Ovary (tissue), 7 donors: ENCODE measurements at regions not wholly inside any gene's neighbourhood (a gene's known extent, or its start where the extent isn't known, plus 50 kb on each side); places are given as distances from the start of the nearest gene placed in this dataset.
"Not testable (repeated sequence)": the region's sequence is repeated elsewhere in the genome, so short reads cannot be mapped to it uniquely, and the experiment has no call there.

Experiments used
- DNase-seq, 5 donors: peaks; one replicate each; pipeline ENCODE4 v3.0.0-alpha.2; 2019 to 2020
- H3K27ac ChIP-seq, 2 donors: fragments of 200-600 bp; one replicate each; pipeline versions ENCODE4 v1.5.1 to v1.8.0; 2019 to 2022
- H3K27me3 ChIP-seq: fragments of 200-600 bp; one replicate; pipeline ENCODE4 v1.8.0; 2022
- H3K36me3 ChIP-seq: fragments of 200-600 bp; sonication (generic); one replicate; pipeline ENCODE4 v1.5.1; 2019
- H3K4me1 ChIP-seq: one replicate; pipeline ENCODE4 v1.8.1; 2013; ENCODE audit warnings: mild to moderate bottlenecking, moderate library complexity; ENCODE audit not compliant: insufficient read depth
- H3K4me3 ChIP-seq: fragments of 200-600 bp; sonication (generic); one replicate; pipeline ENCODE4 v1.5.1; 2017
- H3K9me3 ChIP-seq, 2 donors: fragments of 200-600 bp in 1 of 2; sonication (generic) in 1 of 2; one replicate each; pipeline versions ENCODE4 v1.5.1 to v1.8.1; 2013 to 2019; ENCODE audit warnings: mild to moderate bottlenecking in 1 of 2, moderate library complexity in 1 of 2
- EP300 ChIP-seq: sonication (generic); formaldehyde crosslinking; IDR thresholded peaks from one replicate; pipeline ENCODE4 v1.6.1; 2017; ENCODE audit warnings: antibody characterized with exemption
- POLR2A ChIP-seq: fragments of 450-650 bp; IDR thresholded peaks from one replicate; pipeline ENCODE4 v1.6.1; 2017; ENCODE audit warnings: antibody characterized with exemption, mild to moderate bottlenecking, moderate library complexity
- WGBS, 3 donors: extraction: QIAGEN DNeasy Blood & Tissue Kit in 1 of 3; methylation state at CpG; one replicate each; pipeline versions ENCODE4 v1.1.5 to v1.1.7; 2013 to 2017; 5-methylcytosine and 5-hydroxymethylcytosine counted together
- intact Hi-C, 4 donors: fragments of 100-400 bp; cut with DNase I; formaldehyde crosslinking; loops; one replicate each; pipeline versions ENCODE4 v1.11.0 to v1.15.1; 2022 to 2023
- TF ChIP-seq, protein P1 (sequence below), 3 donors: fragments of 450-650 bp in 2 of 3; fragments of 200-600 bp in 1 of 3; IDR thresholded peaks; one replicate each; pipeline versions ENCODE4 v1.5.1 to v1.8.0; 2016 to 2022; ENCODE audit warnings: antibody characterized with exemption in 3 of 3, mild to moderate bottlenecking in 1 of 3
- donor health status: DM: no; HTN: no; CAD: no; lungs with moderate emphysema.
- donor health status: DM: no; HTN: no; CAD: no.
- donor health status: Bipolar disorder and iron deficiency.
- donor health status: DM: no; HTN: no; CAD: no.
- donor health status: DM: yes; HTN: yes; CAD: no.

DNA sequence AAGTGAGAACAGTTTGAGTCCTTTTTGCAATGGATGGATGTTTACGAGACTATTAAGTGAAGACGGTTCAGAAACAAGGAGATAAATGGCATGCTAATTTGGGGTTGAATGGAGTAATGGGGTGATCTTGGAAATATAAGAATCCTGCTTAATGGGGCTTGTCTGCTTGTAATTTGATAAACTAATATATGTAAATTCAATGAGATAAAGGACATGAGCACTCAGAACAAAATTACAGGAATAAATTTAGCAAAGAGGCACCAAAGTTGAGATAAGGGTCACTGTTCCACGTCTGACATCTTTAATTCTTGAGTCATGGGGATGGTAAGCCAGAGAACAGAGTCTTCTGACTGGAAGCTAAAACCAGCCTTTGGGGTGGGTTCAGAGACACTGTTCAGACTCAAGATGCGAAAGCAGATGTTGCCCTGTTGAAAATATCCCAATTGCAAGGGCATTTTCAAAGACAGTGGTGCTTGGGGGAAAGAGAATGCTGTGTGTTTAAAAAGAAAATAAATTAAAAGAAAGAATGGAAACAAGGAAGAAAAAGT lies 67.8 kb upstream of the CHRNB4 start:
- H3K9me3 ChIP-seq = no peaks in the 10 kb centered on the region
- H3K4me1 ChIP-seq = no peaks in the 10 kb centered on the region
- intact Hi-C loops = loop anchor here in 2 of 4 donors (5.0 to 10.0 kb wide), 2 partner anchors 84 to 91 kb away; partner anchors contain the start of gene CHRNA3 (in 1 of the 2)
- WGBS, 3 donors = 61 to 71% (median 70%) methylated on average over 4 of the region's 4 CpGs
- no peak for DNase-seq
- no peaks in the 10 kb centered on the region for H3K27me3 ChIP-seq
- TF ChIP-seq EP300 (no peak), POLR2A (no peak)
- TF ChIP-seq, protein P1, sequence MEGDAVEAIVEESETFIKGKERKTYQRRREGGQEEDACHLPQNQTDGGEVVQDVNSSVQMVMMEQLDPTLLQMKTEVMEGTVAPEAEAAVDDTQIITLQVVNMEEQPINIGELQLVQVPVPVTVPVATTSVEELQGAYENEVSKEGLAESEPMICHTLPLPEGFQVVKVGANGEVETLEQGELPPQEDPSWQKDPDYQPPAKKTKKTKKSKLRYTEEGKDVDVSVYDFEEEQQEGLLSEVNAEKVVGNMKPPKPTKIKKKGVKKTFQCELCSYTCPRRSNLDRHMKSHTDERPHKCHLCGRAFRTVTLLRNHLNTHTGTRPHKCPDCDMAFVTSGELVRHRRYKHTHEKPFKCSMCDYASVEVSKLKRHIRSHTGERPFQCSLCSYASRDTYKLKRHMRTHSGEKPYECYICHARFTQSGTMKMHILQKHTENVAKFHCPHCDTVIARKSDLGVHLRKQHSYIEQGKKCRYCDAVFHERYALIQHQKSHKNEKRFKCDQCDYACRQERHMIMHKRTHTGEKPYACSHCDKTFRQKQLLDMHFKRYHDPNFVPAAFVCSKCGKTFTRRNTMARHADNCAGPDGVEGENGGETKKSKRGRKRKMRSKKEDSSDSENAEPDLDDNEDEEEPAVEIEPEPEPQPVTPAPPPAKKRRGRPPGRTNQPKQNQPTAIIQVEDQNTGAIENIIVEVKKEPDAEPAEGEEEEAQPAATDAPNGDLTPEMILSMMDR (IDR thresholded peaks at IDR 0.05) = no peak
- H3K36me3 ChIP-seq = no peaks in the 10 kb centered on the region
- H3K27ac ChIP-seq = no peak overlapping the region
- no peak overlapping the region for H3K4me3 ChIP-seq

DNA sequence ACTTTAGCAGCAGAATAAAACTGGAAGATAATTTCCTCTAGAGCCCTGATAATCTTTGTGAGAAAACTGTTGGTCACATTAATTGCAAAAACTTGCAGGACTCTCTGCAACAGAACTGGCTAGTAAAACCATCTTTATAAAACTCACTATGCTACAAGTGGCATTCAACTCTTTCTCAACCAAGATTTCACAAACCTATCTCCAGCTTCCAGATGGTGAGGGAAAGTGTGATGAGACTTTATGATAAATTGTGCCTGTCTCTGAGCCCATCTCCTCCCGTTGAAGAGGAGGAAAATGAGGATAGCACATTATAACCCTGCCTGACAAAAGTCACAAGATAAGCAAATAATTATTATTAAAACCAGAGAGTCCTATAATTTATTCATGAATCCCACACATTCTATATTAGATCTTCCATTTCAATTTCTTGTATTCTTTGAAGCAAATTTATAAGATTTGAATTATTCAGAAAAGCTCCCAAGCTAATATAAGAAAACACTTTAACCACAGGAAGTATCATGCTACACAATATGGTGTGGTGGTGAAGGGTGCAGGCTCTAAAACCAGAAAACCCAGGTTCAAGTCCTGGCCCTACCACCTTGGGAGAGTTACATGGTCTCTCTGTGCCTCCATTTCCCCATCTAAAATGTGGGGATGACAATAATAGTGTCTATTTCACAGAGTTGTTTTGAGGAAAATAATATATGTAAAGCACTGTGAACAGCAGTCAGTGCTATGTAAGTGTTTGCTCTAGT lies 65.6 kb upstream of the CHRNB4 start:
- not testable (repeated sequence) for H3K4me3 ChIP-seq, H3K27ac ChIP-seq, H3K36me3 ChIP-seq, DNase-seq, H3K9me3 ChIP-seq, H3K27me3 ChIP-seq, H3K4me1 ChIP-seq
- intact Hi-C loops = loop anchor here in 2 of 4 donors (5.0 to 10.0 kb wide), 2 partner anchors 82 to 89 kb away; partner anchors contain the start of gene CHRNA3 (in 1 of the 2)
- 16 to 25% (median 19%) methylated on average over 1 of the region's 1 CpG for WGBS, 3 donors

DNA sequence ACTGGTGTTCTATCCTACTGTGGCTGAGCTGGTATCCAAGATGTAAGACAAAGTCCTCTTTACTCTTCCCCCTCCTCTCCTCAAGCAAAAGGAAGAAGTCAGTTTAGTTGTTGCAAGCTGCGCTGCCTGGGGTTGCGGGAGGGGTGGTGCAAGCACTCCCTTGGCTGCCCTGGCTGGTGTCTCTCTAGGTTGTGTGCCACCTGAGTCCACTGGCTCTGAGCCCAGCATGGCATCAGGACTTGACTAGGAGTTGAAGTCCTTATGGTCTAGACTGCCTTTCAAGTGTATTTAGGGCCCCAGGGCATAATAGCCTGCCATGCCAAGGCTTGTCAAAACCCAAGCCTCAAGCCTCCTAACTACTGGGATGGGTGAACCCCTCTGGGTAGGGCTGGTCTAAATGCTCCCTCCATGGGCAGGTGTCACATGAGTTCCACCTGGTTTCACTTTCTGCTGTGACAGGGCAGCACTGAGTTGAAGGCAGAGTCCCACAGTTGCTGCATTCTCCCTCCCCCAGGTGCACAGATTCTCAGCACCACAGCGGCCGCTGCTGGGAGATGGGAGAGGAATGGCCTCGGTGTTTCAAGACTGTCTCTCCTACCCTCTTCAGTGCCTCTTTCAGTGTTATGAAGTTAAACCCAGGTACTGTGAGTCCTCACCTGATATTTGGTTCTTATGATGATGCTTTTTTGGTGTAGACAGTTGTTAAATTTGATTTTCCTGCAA lies 62.5 kb upstream of the CHRNB4 start:
- H3K36me3 ChIP-seq, H3K27ac ChIP-seq, DNase-seq, H3K4me3 ChIP-seq, H3K4me1 ChIP-seq, H3K27me3 ChIP-seq, H3K9me3 ChIP-seq: not testable (repeated sequence)
- WGBS, 3 donors = 92 to 94% (median 93%) methylated on average over 5 of the region's 5 CpGs
- intact Hi-C loops = loop anchor here in 2 of 4 donors (5.0 to 10.0 kb wide), 2 partner anchors 76 to 79 kb away; partner anchors contain the start of gene CHRNA3 (in 1 of the 2)

DNA sequence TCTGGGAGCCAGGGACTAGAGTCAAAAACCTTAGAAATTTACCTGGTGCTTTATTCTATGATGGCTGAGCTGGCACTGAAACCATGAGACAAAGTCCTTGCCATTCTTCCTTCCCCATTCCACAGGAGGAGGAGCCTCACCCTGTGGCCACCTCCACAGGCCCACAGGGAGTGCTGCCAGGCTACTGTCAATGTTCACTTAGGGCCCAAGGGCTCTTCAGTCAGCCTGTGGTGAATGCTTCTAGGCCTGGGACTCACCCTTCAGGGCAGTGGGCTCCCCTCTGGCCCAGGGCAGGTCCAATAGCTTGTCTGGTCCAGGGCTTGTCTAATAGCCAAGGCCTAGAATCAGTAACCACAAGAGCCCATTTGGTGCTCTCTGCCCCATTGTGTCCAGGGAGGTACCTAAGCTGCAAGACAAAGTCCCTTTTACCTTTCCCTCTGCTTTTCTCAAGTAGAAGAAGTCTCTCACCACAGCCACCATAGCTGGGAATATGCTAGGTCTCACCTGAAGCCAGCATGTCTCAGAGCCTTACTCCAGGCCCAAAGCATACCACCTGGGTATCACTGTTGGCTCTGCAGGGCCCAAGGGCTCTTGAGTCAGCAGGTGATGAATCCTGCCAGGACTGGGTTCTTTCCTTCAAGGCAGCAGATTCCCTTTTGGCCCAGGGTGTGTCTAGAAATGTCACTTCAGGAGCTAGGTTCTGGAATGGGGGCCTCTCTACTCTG lies 61.8 kb upstream of the CHRNB4 start:
- no peaks in the 10 kb centered on the region for H3K9me3 ChIP-seq
- TF ChIP-seq, protein P1 (IDR thresholded peaks at IDR 0.05) = no peak
- TF ChIP-seq EP300 = no peak
- no peaks in the 10 kb centered on the region for H3K4me1 ChIP-seq
- no peak for DNase-seq
- no peak overlapping the region for H3K27ac ChIP-seq
- H3K27me3 ChIP-seq = no peaks in the 10 kb centered on the region
- no peak overlapping the region for H3K4me3 ChIP-seq
- intact Hi-C loops = loop anchor here in 2 of 4 donors (5.0 to 10.0 kb wide), 2 partner anchors 75 to 78 kb away; partner anchors contain the start of gene CHRNA3 (in 1 of the 2)
- H3K36me3 ChIP-seq = no peaks in the 10 kb centered on the region

DNA sequence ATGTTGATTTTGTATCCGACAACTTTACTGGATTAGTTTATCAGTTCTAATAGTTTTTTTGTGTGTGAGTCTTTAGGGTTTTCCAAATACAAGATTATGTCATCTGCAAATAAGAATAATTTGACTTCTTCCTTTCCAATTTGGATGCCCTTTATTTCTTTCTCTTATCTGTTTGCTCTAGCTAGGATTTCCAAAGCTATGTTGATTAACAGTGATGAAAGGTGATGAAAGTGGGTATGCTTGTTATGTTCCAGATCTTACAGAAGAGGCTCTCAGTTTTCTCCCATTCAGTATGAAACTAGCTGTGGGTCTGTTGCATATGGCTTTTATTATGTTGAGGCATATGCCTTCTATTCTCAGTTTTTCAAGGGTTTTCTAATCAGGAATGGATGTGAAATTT lies 56.4 kb upstream of the CHRNB4 start:
- Histone ChIP-seq H3K4me1 (peaks cover 4% of the 10 kb centered on the region), H3K36me3 (no peaks in the 10 kb centered on the region), H3K9me3 (no peaks in the 10 kb centered on the region), H3K27me3 (no peaks in the 10 kb centered on the region), H3K4me3 (no peak overlapping the region), H3K27ac (no peak overlapping the region)
- WGBS, 3 donors = 73 to 80% (median 75%) methylated on average over 1 of the region's 1 CpG
- intact Hi-C loops = no loop called here
- TF ChIP-seq, protein P1 (IDR thresholded peaks at IDR 0.05) = no peak
- TF ChIP-seq EP300 = no peak
- no peak for DNase-seq
